ENCODE measurements at regions not wholly inside any gene's neighbourhood (a gene's known extent, or its start where the extent isn't known, plus 50 kb on each side); places are given as distances from the start of the nearest gene placed in this dataset.

GRCh38 chr4:63296773-63297172 is 1112.5 kb downstream of the TECRL start:
- TF ChIP-seq CTCF (optimal IDR thresholded peaks at IDR 0.05 in 1 of 3, IDR thresholded peaks at IDR 0.05 in 1 of 3, conservative IDR thresholded peaks at IDR 0.05 in 1 of 3; ENCODE audit: extremely low read depth in 1 of 3, insufficient read depth in 2 of 3, low read length in 3 of 3) = peak; percentile 24 to 36 (median 33)
- no peak for TF ChIP-seq EZH2 (IDR thresholded peaks at IDR 0.05; ENCODE audit: low read length)

Data from keratinocyte (primary cell).